ENCODE measurements at regions not wholly inside any gene's neighbourhood (a gene's known extent, or its start where the extent isn't known, plus 50 kb on each side); places are given as distances from the start of the nearest gene placed in this dataset.
"Not testable (repeated sequence)": the region's sequence is repeated elsewhere in the genome, so short reads cannot be mapped to it uniquely, and the experiment has no call there.

DNA sequence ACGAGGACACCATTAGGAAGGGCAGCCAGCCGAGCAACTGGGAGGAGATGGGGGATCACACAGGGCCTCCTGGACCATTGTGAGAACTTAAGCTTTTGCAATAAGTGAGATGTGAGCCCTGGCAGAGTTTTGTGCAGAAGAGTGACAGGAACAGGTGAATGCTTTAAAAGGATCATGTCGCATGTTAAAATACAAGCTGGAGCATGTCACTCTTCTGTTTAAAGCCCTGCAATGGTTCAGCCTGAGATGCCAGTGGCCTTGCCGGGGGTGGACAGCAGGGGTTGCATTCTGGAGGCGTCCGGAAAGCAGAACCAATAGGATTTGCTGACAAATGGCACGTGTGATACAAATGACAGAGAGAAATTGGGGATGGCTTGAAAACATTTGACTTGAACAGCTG lies 137.5 kb upstream of the RFLNA start:
- DNase-seq (ENCODE audit: low spot score) (no peak), ATAC-seq (ENCODE audit: low read depth) (no peak)
- Histone ChIP-seq H3K36me3 (ENCODE audit: low read depth) (no peaks in the 10 kb centered on the region), H3K9me3 (ENCODE audit: severe bottlenecking) (no peaks in the 10 kb centered on the region), H3K27me3 (ENCODE audit: insufficient read depth, poor library complexity, severe bottlenecking) (no peaks in the 10 kb centered on the region), H3K27ac (ENCODE audit: poor library complexity, severe bottlenecking) (no peak overlapping the region), H3K4me1 (ENCODE audit: insufficient read depth, poor library complexity, severe bottlenecking) (no peaks in the 10 kb centered on the region), H3K4me3 (ENCODE audit: severe bottlenecking) (no peak overlapping the region)
- TF ChIP-seq, protein P1, sequence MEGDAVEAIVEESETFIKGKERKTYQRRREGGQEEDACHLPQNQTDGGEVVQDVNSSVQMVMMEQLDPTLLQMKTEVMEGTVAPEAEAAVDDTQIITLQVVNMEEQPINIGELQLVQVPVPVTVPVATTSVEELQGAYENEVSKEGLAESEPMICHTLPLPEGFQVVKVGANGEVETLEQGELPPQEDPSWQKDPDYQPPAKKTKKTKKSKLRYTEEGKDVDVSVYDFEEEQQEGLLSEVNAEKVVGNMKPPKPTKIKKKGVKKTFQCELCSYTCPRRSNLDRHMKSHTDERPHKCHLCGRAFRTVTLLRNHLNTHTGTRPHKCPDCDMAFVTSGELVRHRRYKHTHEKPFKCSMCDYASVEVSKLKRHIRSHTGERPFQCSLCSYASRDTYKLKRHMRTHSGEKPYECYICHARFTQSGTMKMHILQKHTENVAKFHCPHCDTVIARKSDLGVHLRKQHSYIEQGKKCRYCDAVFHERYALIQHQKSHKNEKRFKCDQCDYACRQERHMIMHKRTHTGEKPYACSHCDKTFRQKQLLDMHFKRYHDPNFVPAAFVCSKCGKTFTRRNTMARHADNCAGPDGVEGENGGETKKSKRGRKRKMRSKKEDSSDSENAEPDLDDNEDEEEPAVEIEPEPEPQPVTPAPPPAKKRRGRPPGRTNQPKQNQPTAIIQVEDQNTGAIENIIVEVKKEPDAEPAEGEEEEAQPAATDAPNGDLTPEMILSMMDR (IDR thresholded peaks at IDR 0.05; ENCODE audit: poor library complexity, severe bottlenecking), result no peak

DNA sequence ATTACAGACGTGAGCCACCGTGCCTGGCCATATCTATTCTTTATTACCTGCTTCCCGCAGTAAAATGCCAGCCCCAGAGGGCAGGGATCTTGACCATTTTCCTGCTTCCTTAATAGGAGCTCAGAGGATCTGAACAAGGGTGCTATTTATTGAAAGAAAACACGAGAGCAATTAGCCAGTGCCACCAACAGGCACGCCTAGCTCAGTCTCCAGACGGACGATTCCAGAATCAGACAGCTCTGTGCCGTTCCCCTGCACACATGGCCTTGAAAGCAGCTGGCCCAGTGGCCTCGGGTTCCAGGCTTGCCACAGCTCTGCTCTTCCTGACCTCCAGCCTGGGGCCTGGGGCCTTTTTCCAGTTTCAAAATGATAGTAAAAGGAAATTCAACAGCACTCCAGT lies 135.2 kb upstream of the RFLNA start:
- Histone ChIP-seq H3K36me3 (ENCODE audit: low read depth) (no peaks in the 10 kb centered on the region), H3K4me1 (ENCODE audit: insufficient read depth, poor library complexity, severe bottlenecking) (no peaks in the 10 kb centered on the region), H3K4me3 (ENCODE audit: severe bottlenecking) (no peak overlapping the region), H3K9me3 (ENCODE audit: severe bottlenecking) (no peaks in the 10 kb centered on the region), H3K27ac (ENCODE audit: poor library complexity, severe bottlenecking) (no peak overlapping the region), H3K27me3 (ENCODE audit: insufficient read depth, poor library complexity, severe bottlenecking) (no peaks in the 10 kb centered on the region)
- DNase-seq (ENCODE audit: low spot score) (no peak), ATAC-seq (ENCODE audit: low read depth) (no peak)
- TF ChIP-seq, protein P1 (IDR thresholded peaks at IDR 0.05; ENCODE audit: poor library complexity, severe bottlenecking), result no peak

DNA sequence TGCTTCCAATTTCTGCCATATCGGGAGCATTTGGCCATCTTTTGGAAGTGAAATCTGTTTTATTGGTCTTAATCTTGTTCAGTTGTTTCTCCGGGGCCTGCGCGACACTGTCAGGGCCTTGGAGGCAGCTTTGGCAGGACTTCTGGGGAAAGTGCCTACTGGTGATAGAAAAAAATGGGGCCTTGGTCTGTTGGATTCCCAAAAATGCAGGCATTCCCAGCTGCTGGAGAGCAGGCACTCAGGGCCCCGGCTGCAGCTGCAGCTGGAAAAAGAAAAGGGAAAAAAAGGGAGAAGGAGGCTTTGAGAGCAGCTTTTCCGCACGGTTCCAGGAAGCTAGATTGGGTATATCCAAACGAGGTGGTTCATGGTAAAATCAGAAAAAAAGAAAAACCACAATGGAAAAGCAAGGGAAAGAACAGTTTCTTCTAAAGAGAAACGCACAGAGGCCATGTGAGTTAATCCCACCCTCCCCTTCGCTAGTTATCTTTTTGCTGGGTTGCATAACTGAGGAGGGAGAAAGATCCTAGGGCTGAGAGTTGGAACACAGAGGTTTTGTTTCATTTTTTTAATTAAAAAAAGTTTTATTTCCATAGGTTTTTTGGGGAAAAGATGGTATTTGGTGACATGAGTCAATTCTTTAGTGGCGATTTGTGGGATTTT lies 134.7 kb upstream of the RFLNA start:
- no peak for ATAC-seq (ENCODE audit: low read depth)
- H3K36me3 ChIP-seq (ENCODE audit: low read depth), result no peaks in the 10 kb centered on the region
- H3K9me3 ChIP-seq (ENCODE audit: severe bottlenecking), result no peaks in the 10 kb centered on the region
- H3K27ac ChIP-seq (ENCODE audit: poor library complexity, severe bottlenecking), result no peak overlapping the region
- H3K4me1 ChIP-seq (ENCODE audit: insufficient read depth, poor library complexity, severe bottlenecking), result no peaks in the 10 kb centered on the region
- no peaks in the 10 kb centered on the region for H3K27me3 ChIP-seq (ENCODE audit: insufficient read depth, poor library complexity, severe bottlenecking)
- H3K4me3 ChIP-seq (ENCODE audit: severe bottlenecking), result no peak overlapping the region
- no peak for DNase-seq (ENCODE audit: low spot score)
- TF ChIP-seq, protein P1 (IDR thresholded peaks at IDR 0.05; ENCODE audit: poor library complexity, severe bottlenecking), result no peak

DNA sequence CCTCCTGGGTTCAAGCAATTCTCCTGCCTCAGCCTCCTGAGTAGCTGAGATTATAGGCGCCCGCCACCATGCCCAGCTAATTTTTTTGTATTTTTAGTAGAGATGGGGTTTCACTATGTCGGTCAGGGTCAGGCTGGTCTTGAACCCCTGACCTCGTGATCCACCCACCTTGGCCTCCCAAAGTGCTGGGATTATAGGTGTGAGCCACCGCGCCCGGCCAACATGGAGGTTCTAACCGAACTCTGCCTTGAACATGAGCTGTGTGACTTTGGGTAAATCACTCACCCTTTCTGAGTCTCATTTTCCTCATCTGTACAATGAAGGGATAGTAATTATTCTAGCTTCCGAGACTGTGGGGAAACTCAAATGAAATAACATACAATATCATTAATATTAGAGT lies 133.5 kb upstream of the RFLNA start:
- not testable (repeated sequence) for H3K4me3 ChIP-seq (ENCODE audit: severe bottlenecking); H3K9me3 ChIP-seq (ENCODE audit: severe bottlenecking); H3K36me3 ChIP-seq (ENCODE audit: low read depth); H3K4me1 ChIP-seq (ENCODE audit: insufficient read depth, poor library complexity, severe bottlenecking); ATAC-seq (ENCODE audit: low read depth); H3K27me3 ChIP-seq (ENCODE audit: insufficient read depth, poor library complexity, severe bottlenecking); H3K27ac ChIP-seq (ENCODE audit: poor library complexity, severe bottlenecking); DNase-seq (ENCODE audit: low spot score)

DNA sequence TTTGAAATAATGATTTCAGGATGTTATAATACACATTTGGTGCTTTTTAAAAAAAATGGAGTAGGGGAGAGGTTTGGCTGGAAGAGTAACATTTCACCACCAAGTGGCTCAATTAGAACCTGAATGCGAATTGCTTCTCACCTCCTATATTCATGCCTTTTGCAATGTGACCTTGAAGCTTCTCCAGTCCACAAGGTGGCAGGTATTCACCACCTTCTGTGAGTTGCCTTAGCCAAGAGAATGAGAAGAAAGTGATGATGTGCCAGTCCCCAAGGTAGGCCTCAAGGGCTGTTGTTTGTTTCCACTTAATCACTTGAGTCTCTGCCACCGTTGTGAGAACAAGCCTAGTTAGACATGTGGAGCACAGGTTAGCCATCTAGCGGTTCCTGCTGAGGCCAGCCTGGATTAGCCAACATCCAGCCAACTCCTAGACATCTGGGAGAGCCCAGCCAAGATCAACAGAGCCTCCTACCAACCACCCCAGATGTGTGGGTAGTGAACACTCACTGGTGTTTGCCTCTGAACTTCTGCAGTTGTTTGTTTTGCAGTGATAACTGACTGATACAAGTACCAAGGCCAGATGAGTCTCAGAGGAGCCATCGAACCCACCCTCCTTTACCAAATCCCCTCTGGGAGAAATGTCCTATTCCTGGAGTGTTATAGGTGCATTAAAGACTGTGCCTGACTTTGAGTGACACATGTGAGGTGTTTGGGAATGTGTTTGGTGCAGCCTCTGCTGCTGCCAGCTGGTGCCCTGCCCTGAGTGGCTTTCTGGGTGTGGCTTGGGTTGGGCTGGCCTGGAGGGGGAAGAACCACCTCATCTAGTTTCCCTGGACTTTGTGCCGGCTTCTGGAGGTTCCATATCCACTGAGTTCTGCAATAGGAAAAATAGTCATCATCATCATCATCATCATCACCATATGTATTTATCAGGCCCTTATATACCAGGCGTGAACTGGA lies 132.5 kb upstream of the RFLNA start:
- Histone ChIP-seq H3K4me1 (ENCODE audit: insufficient read depth, poor library complexity, severe bottlenecking) (no peaks in the 10 kb centered on the region), H3K27ac (ENCODE audit: poor library complexity, severe bottlenecking) (no peak overlapping the region), H3K4me3 (ENCODE audit: severe bottlenecking) (no peak overlapping the region), H3K9me3 (ENCODE audit: severe bottlenecking) (no peaks in the 10 kb centered on the region), H3K27me3 (ENCODE audit: insufficient read depth, poor library complexity, severe bottlenecking) (no peaks in the 10 kb centered on the region), H3K36me3 (ENCODE audit: low read depth) (no peaks in the 10 kb centered on the region)
- ATAC-seq (ENCODE audit: low read depth) (no peak), DNase-seq (ENCODE audit: low spot score) (no peak)
- TF ChIP-seq, protein P1 (IDR thresholded peaks at IDR 0.05; ENCODE audit: poor library complexity, severe bottlenecking), result peak; percentile 13

Data from RWPE2 (cell line).